NT2/D1 (cell line): ENCODE measurements at regions not wholly inside any gene's neighbourhood (a gene's known extent, or its start where the extent isn't known, plus 50 kb on each side); places are given as distances from the start of the nearest gene placed in this dataset.

Experiments
- SUZ12 ChIP-seq: IDR thresholded peaks from 2 replicates; pipeline ENCODE4 v1.6.1; 2011; ENCODE audit not compliant: insufficient read length, insufficient read depth; ENCODE audit errors: extremely low read depth
- YY1 ChIP-seq: IDR thresholded peaks from 2 replicates; pipeline ENCODE4 v1.6.1; 2011; ENCODE audit not compliant: insufficient read length, insufficient read depth
- ZNF274 ChIP-seq: IDR thresholded peaks from 2 replicates; pipeline ENCODE4 v1.6.1; 2011; ENCODE audit warnings: mild to moderate bottlenecking, low read depth, low read length

DNA sequence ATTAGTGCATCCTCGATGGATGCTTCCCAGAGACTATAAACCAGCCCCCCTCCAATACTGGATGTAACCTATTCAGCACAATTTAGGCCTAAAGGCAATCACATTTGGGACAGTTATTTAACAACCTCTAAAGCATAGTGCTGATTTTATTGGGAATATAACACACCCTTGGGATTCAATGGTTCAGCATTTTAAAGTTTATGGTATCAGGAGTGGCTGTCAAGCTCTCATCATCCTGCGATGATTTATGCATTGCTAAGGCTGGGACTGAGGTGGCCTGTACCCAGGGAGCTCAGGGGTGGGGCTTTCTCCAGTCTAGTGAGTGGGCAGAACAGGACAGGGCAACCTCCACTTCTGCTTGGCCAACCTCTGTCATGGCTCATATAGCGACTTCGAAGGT lies 464.9 kb downstream of the INHBA start:
- TF ChIP-seq YY1 (no peak), ZNF274 (no peak), SUZ12 (no peak)
